SK-N-SH (cell line): ENCODE measurements at regions not wholly inside any gene's neighbourhood (a gene's known extent, or its start where the extent isn't known, plus 50 kb on each side); places are given as distances from the start of the nearest gene placed in this dataset.

Source experiments
- CTCF ChIA-PET: fragments of 300-600, 350-600 bp; formaldehyde crosslinking; extraction: SDS; loops from one replicate; lab custom pipeline; 2021; lab: Yijun Ruan, JAX
- POLR2A ChIA-PET: fragments of 350-600 bp; sonication (Branson Sonifier 250); formaldehyde crosslinking; extraction: SDS; loops from one replicate; lab custom pipeline; 2020; ENCODE audit warnings: antibody characterized with exemption, inconsistent platforms; lab: Yijun Ruan, JAX
- DNase-seq: peaks from one replicate; pipeline ENCODE4 v3.0.0; 2012
- H2AFZ ChIP-seq: fragments of 200-600 bp; sonication (generic); 2 replicates; pipeline ENCODE4 v1.8.1; 2016; ENCODE audit warnings: antibody characterized with exemption, mild to moderate bottlenecking, low read depth
- H3F3A ChIP-seq: fragments of 200-600 bp; sonication (generic); replicated peaks from 2 replicates; pipeline ENCODE3; 2016; ENCODE audit warnings: antibody characterized with exemption, mild to moderate bottlenecking; ENCODE audit not compliant: insufficient read depth
- H3K27ac ChIP-seq, 2 experiments: fragments of 200-500 bp in 1 of 2; fragments of 200-600 bp in 1 of 2; sonication (Bioruptor generic) in 1 of 2; sonication (generic), shearing (Covaris generic) in 1 of 2; 2 replicates each; pipeline versions ENCODE4 v1.5.1 to v1.6.1; 2014 to 2016; ENCODE audit warnings: low read depth in 2 of 2, inconsistent platforms in 1 of 2, low read length in 1 of 2, mild to moderate bottlenecking in 1 of 2, mixed read lengths in 1 of 2
- H3K27me3 ChIP-seq: fragments of 200-600 bp; sonication (generic), shearing (Covaris generic); 2 replicates; pipeline ENCODE4 v1.6.1; 2016; ENCODE audit warnings: mixed run types; ENCODE audit not compliant: insufficient read depth
- H3K36me3 ChIP-seq, 2 experiments: fragments of 200-500 bp in 1 of 2; fragments of 200-600 bp in 1 of 2; sonication (Bioruptor generic) in 1 of 2; sonication (generic) in 1 of 2; replicated peaks in 1 of 2; 2 replicates each; pipeline versions ENCODE3 to v1.5.1; 2014 to 2016; ENCODE audit warnings: low read length in 1 of 2, mild to moderate bottlenecking in 1 of 2; ENCODE audit not compliant: insufficient read depth in 2 of 2, control insufficient read depth in 1 of 2
- H3K4me1 ChIP-seq, 2 experiments: fragments of 200-500 bp in 1 of 2; fragments of 200-600 bp in 1 of 2; sonication (Bioruptor generic) in 1 of 2; sonication (generic), shearing (Covaris generic) in 1 of 2; 2 replicates each; pipeline versions ENCODE4 v1.5.1 to v1.6.1; 2014 to 2016; ENCODE audit warnings: low read depth in 1 of 2, low read length in 1 of 2, mixed run types in 1 of 2; ENCODE audit not compliant: insufficient read depth in 2 of 2, control insufficient read depth in 1 of 2
- H3K4me2 ChIP-seq: fragments of 200-600 bp; sonication (generic), shearing (Covaris generic); 2 replicates; pipeline ENCODE4 v1.6.1; 2017; ENCODE audit warnings: mixed run types
- H3K4me3 ChIP-seq, 2 experiments: fragments of 200-500 bp in 1 of 2; fragments of 200-600 bp in 1 of 2; sonication (Bioruptor generic) in 1 of 2; sonication (generic), shearing (Covaris generic) in 1 of 2; 2 replicates each; pipeline versions ENCODE4 v1.5.1 to v1.8.1; 2014 to 2016; ENCODE audit warnings: low read depth in 2 of 2, inconsistent platforms in 1 of 2, low read length in 1 of 2, mild to moderate bottlenecking in 1 of 2, mixed read lengths in 1 of 2, moderate library complexity in 1 of 2
- H3K79me2 ChIP-seq: fragments of 200-600 bp; sonication (generic); 2 replicates; pipeline ENCODE4 v1.8.1; 2017; ENCODE audit warnings: mild to moderate bottlenecking; ENCODE audit not compliant: insufficient read depth
- H3K9ac ChIP-seq: fragments of 200-600 bp; sonication (generic); 2 replicates; pipeline ENCODE4 v1.6.1; 2017; ENCODE audit warnings: mixed run types
- H3K9me2 ChIP-seq: fragments of 200-600 bp; sonication (generic); 2 replicates; pipeline ENCODE4 v1.6.1; 2017; ENCODE audit warnings: mixed run types
- H3K9me3 ChIP-seq: fragments of 200-600 bp; sonication (generic); 2 replicates; pipeline ENCODE4 v1.6.1; 2017; ENCODE audit warnings: mixed run types, mild to moderate bottlenecking, moderate library complexity
- H4K20me1 ChIP-seq: fragments of 200-600 bp; sonication (generic); 2 replicates; pipeline ENCODE4 v1.6.1; 2017; ENCODE audit warnings: mild to moderate bottlenecking, mixed run types; ENCODE audit not compliant: insufficient read depth
- CHD2 ChIP-seq: fragments of 150-350 bp; IDR thresholded peaks from 2 replicates; pipeline ENCODE4 v1.6.1; 2018; ENCODE audit warnings: low read length; ENCODE audit not compliant: partially characterized antibody
- CTCF ChIP-seq: fragments of 200-600 bp; sonication (generic); IDR thresholded peaks from 2 replicates; pipeline ENCODE4 v1.6.1; 2017; ENCODE audit warnings: antibody characterized with exemption, mild to moderate bottlenecking, moderate library complexity
- JUND ChIP-seq: IDR thresholded peaks from 2 replicates; pipeline ENCODE4 v1.4.0; 2012
- MAX ChIP-seq: IDR thresholded peaks from 2 replicates; pipeline ENCODE4 v1.4.0; 2012; ENCODE audit warnings: low read depth
- MEF2A ChIP-seq: IDR thresholded peaks from 2 replicates; pipeline ENCODE4 v1.4.0; 2012; ENCODE audit warnings: low read depth, borderline replicate concordance
- MXI1 ChIP-seq: IDR thresholded peaks from 2 replicates; pipeline ENCODE4 v1.6.1; 2012; ENCODE audit warnings: mild to moderate bottlenecking, low read depth, low read length, improper control_type of control experiment
- NFIC ChIP-seq: IDR thresholded peaks from 2 replicates; pipeline ENCODE4 v1.4.0; 2012; ENCODE audit warnings: borderline replicate concordance
- RCOR1 ChIP-seq: fragments of 150-350 bp; IDR thresholded peaks from 2 replicates; pipeline ENCODE4 v1.6.1; 2017; ENCODE audit warnings: antibody characterized with exemption, low read length
- REST ChIP-seq: IDR thresholded peaks from 2 replicates; pipeline ENCODE4 v1.6.1; 2012; ENCODE audit warnings: mild to moderate bottlenecking, low read depth, low read length, moderate library complexity
- TAF1 ChIP-seq: IDR thresholded peaks from 2 replicates; pipeline ENCODE4 v1.6.1; 2012; ENCODE audit warnings: low read depth, mild to moderate bottlenecking, low read length, moderate library complexity, borderline replicate concordance
- WGBS: methylation state at CpG from one replicate; pipeline ENCODE4 v1.1.6; 2017; ENCODE audit warnings: low lambda C conversion rate; 5-methylcytosine and 5-hydroxymethylcytosine counted together
- TF ChIP-seq, protein P1 (sequence below): IDR thresholded peaks from 2 replicates; pipeline ENCODE4 v1.4.0; 2012; ENCODE audit warnings: low read depth, borderline replicate concordance
- TF ChIP-seq, protein P2 (sequence below): fragments of 150-350 bp; IDR thresholded peaks from 2 replicates; pipeline ENCODE4 v1.6.1; 2016; ENCODE audit warnings: mild to moderate bottlenecking, low read depth, low read length
- TF ChIP-seq, protein P3 (sequence below): IDR thresholded peaks from 2 replicates; pipeline ENCODE4; 2012

DNA sequence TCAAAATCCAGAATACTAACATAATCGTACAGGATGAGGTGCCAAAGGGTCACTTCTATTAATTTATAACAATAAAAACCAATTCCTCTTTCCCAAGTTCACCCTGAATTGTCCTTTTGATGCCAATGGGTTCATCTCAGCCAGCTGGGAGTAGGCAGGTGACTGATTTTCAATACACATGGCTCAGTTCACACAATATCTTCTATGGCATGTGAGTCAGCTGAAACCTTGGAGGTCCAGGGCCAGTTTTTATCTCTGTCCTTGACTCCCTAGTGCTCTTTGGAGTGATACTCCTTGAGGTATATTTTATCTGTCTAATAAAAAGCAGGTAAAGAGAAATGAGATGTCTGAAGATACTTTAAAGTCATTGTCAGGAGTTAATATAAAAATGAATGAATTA lies 186.6 kb downstream of the SMC2 start (continued):
- TF ChIP-seq, protein P1, sequence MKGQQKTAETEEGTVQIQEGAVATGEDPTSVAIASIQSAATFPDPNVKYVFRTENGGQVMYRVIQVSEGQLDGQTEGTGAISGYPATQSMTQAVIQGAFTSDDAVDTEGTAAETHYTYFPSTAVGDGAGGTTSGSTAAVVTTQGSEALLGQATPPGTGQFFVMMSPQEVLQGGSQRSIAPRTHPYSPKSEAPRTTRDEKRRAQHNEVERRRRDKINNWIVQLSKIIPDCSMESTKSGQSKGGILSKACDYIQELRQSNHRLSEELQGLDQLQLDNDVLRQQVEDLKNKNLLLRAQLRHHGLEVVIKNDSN, result no peak
- no peak for TF ChIP-seq RCOR1
- TF ChIP-seq, protein P2, sequence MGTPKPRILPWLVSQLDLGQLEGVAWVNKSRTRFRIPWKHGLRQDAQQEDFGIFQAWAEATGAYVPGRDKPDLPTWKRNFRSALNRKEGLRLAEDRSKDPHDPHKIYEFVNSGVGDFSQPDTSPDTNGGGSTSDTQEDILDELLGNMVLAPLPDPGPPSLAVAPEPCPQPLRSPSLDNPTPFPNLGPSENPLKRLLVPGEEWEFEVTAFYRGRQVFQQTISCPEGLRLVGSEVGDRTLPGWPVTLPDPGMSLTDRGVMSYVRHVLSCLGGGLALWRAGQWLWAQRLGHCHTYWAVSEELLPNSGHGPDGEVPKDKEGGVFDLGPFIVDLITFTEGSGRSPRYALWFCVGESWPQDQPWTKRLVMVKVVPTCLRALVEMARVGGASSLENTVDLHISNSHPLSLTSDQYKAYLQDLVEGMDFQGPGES, result no peak
- no peak for TF ChIP-seq CHD2
- TF ChIP-seq MEF2A, result no peak
- TF ChIP-seq NFIC, result no peak
- no peak for TF ChIP-seq MXI1
- TF ChIP-seq, protein P3, sequence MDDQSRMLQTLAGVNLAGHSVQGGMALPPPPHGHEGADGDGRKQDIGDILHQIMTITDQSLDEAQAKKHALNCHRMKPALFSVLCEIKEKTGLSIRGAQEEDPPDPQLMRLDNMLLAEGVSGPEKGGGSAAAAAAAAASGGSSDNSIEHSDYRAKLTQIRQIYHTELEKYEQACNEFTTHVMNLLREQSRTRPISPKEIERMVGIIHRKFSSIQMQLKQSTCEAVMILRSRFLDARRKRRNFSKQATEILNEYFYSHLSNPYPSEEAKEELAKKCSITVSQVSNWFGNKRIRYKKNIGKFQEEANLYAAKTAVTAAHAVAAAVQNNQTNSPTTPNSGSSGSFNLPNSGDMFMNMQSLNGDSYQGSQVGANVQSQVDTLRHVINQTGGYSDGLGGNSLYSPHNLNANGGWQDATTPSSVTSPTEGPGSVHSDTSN, result no peak

DNA sequence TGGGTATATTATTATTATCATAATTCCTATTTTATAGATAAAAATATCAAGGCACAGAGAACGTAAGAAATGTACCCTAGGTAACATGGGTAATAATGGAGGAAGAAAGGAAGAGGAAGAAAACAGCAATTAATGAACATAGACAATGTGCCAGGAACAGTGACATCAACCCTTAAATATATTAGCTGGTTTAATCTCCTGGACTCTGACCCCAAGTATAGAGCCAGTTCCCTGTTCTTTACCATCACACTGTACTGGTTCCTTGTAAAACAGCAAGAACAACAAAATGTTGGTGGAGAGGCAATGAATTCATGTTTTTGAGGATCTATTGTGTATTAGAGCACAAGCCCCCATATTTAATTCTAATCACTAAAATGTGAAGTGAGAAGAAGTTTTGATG lies 192.1 kb downstream of the SMC2 start:
- Histone ChIP-seq H3K79me2 (no peaks in the 10 kb centered on the region), H3F3A (no peaks in the 10 kb centered on the region), H3K4me1 (peaks cover 0 to 8% of the 10 kb centered on the region in 2 experiments; a peak in 1 of 4 replicates), H3K9me2 (no peaks in the 10 kb centered on the region), H3K4me3 (no peak overlapping the region), H3K4me2 (no peak overlapping the region), H2AFZ (no peak overlapping the region), H3K27me3 (no peaks in the 10 kb centered on the region), H4K20me1 (no peaks in the 10 kb centered on the region), H3K27ac (no peak overlapping the region), H3K9ac (no peak overlapping the region), H3K9me3 (no peaks in the 10 kb centered on the region), H3K36me3 (no peaks in the 10 kb centered on the region)
- ChIA-PET CTCF (no interaction called here), POLR2A (no interaction called here)
- TF ChIP-seq NFIC, result no peak
- TF ChIP-seq MAX, result no peak
- TF ChIP-seq TAF1, result no peak
- no peak for TF ChIP-seq CHD2
- no peak for DNase-seq
- 42% methylated on average over 1 of the region's 1 CpG for WGBS

DNA sequence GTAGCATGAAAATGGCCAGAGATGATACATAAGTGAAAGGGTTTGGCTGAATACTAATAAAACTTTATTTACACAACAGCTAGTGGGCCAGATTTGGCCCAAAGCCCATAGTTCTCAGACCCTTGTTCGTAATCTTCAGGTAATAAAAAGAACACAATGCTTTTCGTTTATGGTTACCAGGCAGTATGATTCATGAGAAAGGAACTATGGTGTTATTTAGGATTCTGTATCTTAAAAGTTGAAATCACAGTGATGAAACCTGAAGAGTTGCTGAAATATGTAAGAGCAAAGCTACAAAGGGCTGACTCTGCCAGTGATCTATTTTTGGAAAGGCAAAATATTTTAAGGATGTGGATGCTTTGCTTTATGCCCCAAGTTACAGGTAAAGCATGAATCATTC lies 192.7 kb downstream of the SMC2 start:
- CTCF ChIA-PET, result interaction anchor here (0.7 kb wide), 1 partner anchor 12 kb away, joined by 3 read pairs; no protein-coding TSS in a partner anchor
- 20% methylated on average over 2 of the region's 2 CpGs for WGBS
- H3F3A ChIP-seq, result no peaks in the 10 kb centered on the region

More for the DNA sequence above, 192.7 kb downstream of the SMC2 start:
- H3K9me3 ChIP-seq, result no peaks in the 10 kb centered on the region
- H3K4me1 ChIP-seq, result peaks cover 0 to 8% of the 10 kb centered on the region in 2 experiments; a peak in 1 of 4 replicates
- H3K79me2 ChIP-seq, result no peaks in the 10 kb centered on the region
- H3K9ac ChIP-seq, result no peak overlapping the region
- POLR2A ChIA-PET, result no interaction called here
- H3K27ac ChIP-seq, result no peak overlapping the region
- H4K20me1 ChIP-seq, result no peaks in the 10 kb centered on the region
- no peak overlapping the region for H3K4me3 ChIP-seq
- no peaks in the 10 kb centered on the region for H3K9me2 ChIP-seq
- no peaks in the 10 kb centered on the region for H3K36me3 ChIP-seq
- TF ChIP-seq JUND (0 out of 2 replicates have a peak, but pooled peaks have one; percentile 11), REST (no peak), CTCF (no peak)
- TF ChIP-seq, protein P3, result no peak
- no peak overlapping the region for H3K4me2 ChIP-seq
- H3K27me3 ChIP-seq, result no peaks in the 10 kb centered on the region
- H2AFZ ChIP-seq, result no peak overlapping the region
- DNase-seq, result no peak
